Psoas muscle (tissue), 7 donors: ENCODE measurements at regions not wholly inside any gene's neighbourhood (a gene's known extent, or its start where the extent isn't known, plus 50 kb on each side); places are given as distances from the start of the nearest gene placed in this dataset.
"Not testable (repeated sequence)": the region's sequence is repeated elsewhere in the genome, so short reads cannot be mapped to it uniquely, and the experiment has no call there.

Experiments
- ATAC-seq, 4 donors: fragments of 200-7000 bp; cut with Tn5 transposase; one replicate each; pipeline ENCODE4 v1.9.1; 2020; ENCODE audit warnings: moderate library complexity in 3 of 4, mild to moderate bottlenecking in 2 of 4
- DNase-seq, 2 donors: peaks; one replicate each; pipeline ENCODE4 v3.0.0-alpha.2; 2020
- H3K27ac ChIP-seq: fragments of 200-600 bp; one replicate; pipeline ENCODE4 v1.8.0; 2022
- H3K27me3 ChIP-seq, 3 donors: fragments of 200-600 bp in 1 of 3; one replicate each; pipeline versions ENCODE4 v1.6.1 to v1.8.0; 2013 to 2022; ENCODE audit warnings: low read length in 2 of 3, mild to moderate bottlenecking in 2 of 3, moderate library complexity in 1 of 3; ENCODE audit not compliant: insufficient read depth in 3 of 3
- H3K36me3 ChIP-seq, 2 donors: fragments of 200-600 bp in 1 of 2; one replicate each; pipeline versions ENCODE4 v1.6.1 to v1.8.0; 2013 to 2022; ENCODE audit warnings: low read depth in 1 of 2, mild to moderate bottlenecking in 1 of 2, moderate library complexity in 1 of 2; ENCODE audit not compliant: insufficient read depth in 1 of 2
- H3K4me1 ChIP-seq: fragments of 200-600 bp; one replicate; pipeline ENCODE4 v1.8.0; 2022
- H3K4me3 ChIP-seq: fragments of 200-600 bp; one replicate; pipeline ENCODE4 v1.8.0; 2022; ENCODE audit warnings: mild to moderate bottlenecking
- H3K9me3 ChIP-seq: fragments of 200-600 bp; one replicate; pipeline ENCODE4 v1.8.0; 2022
- CTCF ChIP-seq: fragments of 200-600 bp; IDR thresholded peaks from one replicate; pipeline ENCODE4 v1.8.0; 2022; ENCODE audit warnings: antibody characterized with exemption
- WGBS, 3 donors: extraction: QIAGEN DNeasy Blood & Tissue Kit; methylation state at CpG; one replicate each; pipeline versions ENCODE4 v1.1.6 to v1.1.7; 2013; 5-methylcytosine and 5-hydroxymethylcytosine counted together
- intact Hi-C, 2 donors: fragments of 100-400 bp; cut with DNase I; formaldehyde crosslinking; loops; one replicate each; pipeline versions ENCODE4 v1.11.0 to v1.14.2; 2022
- donor health status: healthy with polysubstance abuse.
- donor health status: DM: no; HTN: no; CAD: no; lungs with moderate emphysema.
- donor health status: Bipolar disorder and iron deficiency.
- donor health status: healthy.
- donor health status: DM: yes; HTN: yes; CAD: no.
- donor health status: DM: no; HTN: no; CAD: no.
- donor health status: DM: yes; HTN: yes; CAD: no.

- H3K4me1 ChIP-seq, DNase-seq, intact Hi-C loops, H3K4me3 ChIP-seq, H3K9me3 ChIP-seq, H3K27me3 ChIP-seq, H3K27ac ChIP-seq, H3K36me3 ChIP-seq, ATAC-seq: not testable (repeated sequence)
- 91 to 97% (median 93%) methylated on average over 5 of the region's 5 CpGs for WGBS, 3 donors
Measured at GRCh38 chr3:75379840-75380239, 284.3 kb upstream of the FRG2C start.

GRCh38 chr3:75380276-75380771 lies 283.8 kb upstream of the FRG2C start:
- H3K4me1 ChIP-seq, result no peaks in the 10 kb centered on the region
- H3K9me3 ChIP-seq, result no peaks in the 10 kb centered on the region
- intact Hi-C loops, result no loop called here
- TF ChIP-seq CTCF, result no peak
- 91 to 98% (median 97%) methylated on average over 13 of the region's 13 CpGs for WGBS, 3 donors
- no peak overlapping the region for H3K4me3 ChIP-seq
- H3K27ac ChIP-seq, result no peak overlapping the region
- H3K36me3 ChIP-seq, result no peaks in the 10 kb centered on the region
- no peak for DNase-seq
- no peaks in the 10 kb centered on the region for H3K27me3 ChIP-seq
- ATAC-seq, result no peak

- ATAC-seq, intact Hi-C loops, DNase-seq, H3K27me3 ChIP-seq, H3K36me3 ChIP-seq, H3K9me3 ChIP-seq, H3K27ac ChIP-seq, H3K4me1 ChIP-seq, H3K4me3 ChIP-seq: not testable (repeated sequence)
- 81 to 82% (median 82%) methylated on average over 4 of the region's 4 CpGs for WGBS, 3 donors
Measured at GRCh38 chr3:75384016-75384415, 280.1 kb upstream of the FRG2C start.

GRCh38 chr3:75388486-75389124 lies 275.5 kb upstream of the FRG2C start:
- whole genome bisulfite sequencing, 3 donors, result 39 to 49% (median 44%) methylated on average over 5 of the region's 5 CpGs
- H3K9me3 ChIP-seq, intact Hi-C loops, DNase-seq, H3K36me3 ChIP-seq, H3K4me1 ChIP-seq, H3K27me3 ChIP-seq, H3K27ac ChIP-seq, H3K4me3 ChIP-seq, ATAC-seq: not testable (repeated sequence)

GRCh38 chr3:75393288-75393694 lies 270.8 kb upstream of the FRG2C start:
- H3K27ac ChIP-seq, ATAC-seq: not testable (repeated sequence)
- 49 to 68% (median 66%) methylated on average over 3 of the region's 3 CpGs for WGBS, 3 donors

GRCh38 chr3:75394102-75394501 lies 270.0 kb upstream of the FRG2C start:
- ATAC-seq, intact Hi-C loops: not testable (repeated sequence)

More at GRCh38 chr3:75393288-75393694, 270.8 kb upstream of the FRG2C start:
- intact Hi-C loops, H3K9me3 ChIP-seq, DNase-seq, H3K4me1 ChIP-seq, H3K4me3 ChIP-seq, H3K27me3 ChIP-seq, H3K36me3 ChIP-seq: not testable (repeated sequence)

GRCh38 chr3:75394562-75395360 lies 269.4 kb upstream of the FRG2C start:
- H3K27me3 ChIP-seq, intact Hi-C loops, H3K36me3 ChIP-seq, DNase-seq, ATAC-seq, H3K27ac ChIP-seq, H3K4me3 ChIP-seq, H3K9me3 ChIP-seq, H3K4me1 ChIP-seq: not testable (repeated sequence)
- WGBS, 3 donors, result 70 to 79% (median 79%) methylated on average over 14 to 15 of the region's 15 CpGs

More at GRCh38 chr3:75394102-75394501, 270.0 kb upstream of the FRG2C start:
- H3K9me3 ChIP-seq, H3K4me3 ChIP-seq, DNase-seq, H3K36me3 ChIP-seq, H3K27me3 ChIP-seq, H3K27ac ChIP-seq, H3K4me1 ChIP-seq: not testable (repeated sequence)
- WGBS, 3 donors, result 60 to 76% (median 69%) methylated on average over 7 of the region's 7 CpGs
